D341Med (cell line): ENCODE measurements at regions not wholly inside any gene's neighbourhood (a gene's known extent, or its start where the extent isn't known, plus 50 kb on each side); places are given as distances from the start of the nearest gene placed in this dataset.
"Not testable (repeated sequence)": the region's sequence is repeated elsewhere in the genome, so short reads cannot be mapped to it uniquely, and the experiment has no call there.

Experiments used
- DNase-seq: peaks from one replicate; pipeline ENCODE4 v3.0.0; 2012; ENCODE audit warnings: low spot score

DNA sequence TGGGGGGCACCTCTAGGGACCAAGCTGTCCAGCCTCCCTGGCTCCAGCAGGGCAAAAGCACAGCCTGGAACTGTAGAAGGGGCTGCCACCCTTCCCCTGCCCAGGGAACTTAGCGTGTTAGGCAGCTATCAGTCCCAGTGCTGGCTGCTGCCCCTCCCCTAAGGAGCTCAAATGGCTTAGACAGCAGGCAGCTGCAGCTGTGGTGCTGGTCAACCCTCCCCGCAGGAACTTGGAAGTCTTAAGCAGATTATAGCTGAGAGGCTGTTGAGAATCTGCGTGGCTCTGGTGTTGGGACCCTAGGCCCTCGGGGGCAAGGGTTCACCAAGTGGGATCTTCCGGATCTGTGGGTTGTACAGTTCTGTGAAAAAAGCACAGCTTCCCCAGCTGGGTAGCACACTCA lies 536.5 kb upstream of the CDH10 start:
- peak; percentile 54 for DNase-seq

DNA sequence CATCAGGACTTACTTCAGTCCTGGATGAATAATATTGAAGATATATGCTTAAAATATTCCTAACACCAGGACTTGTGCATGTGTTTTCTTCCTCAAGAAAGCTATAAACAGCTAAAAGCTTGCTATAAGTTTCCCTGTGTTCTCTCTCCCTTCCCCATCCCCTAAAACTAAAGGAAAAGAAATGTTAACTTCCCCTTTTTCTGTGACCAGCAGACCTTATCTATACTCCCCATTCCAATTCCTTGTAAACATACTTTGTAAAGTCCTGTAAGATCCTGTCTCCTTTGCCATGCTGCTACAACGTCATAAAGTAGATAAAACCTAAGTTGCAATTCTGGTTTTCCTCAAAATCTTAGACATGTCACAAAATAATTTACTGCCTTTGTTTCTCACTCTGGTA lies 517.8 kb upstream of the CDH10 start:
- DNase-seq, result not testable (repeated sequence)

DNA sequence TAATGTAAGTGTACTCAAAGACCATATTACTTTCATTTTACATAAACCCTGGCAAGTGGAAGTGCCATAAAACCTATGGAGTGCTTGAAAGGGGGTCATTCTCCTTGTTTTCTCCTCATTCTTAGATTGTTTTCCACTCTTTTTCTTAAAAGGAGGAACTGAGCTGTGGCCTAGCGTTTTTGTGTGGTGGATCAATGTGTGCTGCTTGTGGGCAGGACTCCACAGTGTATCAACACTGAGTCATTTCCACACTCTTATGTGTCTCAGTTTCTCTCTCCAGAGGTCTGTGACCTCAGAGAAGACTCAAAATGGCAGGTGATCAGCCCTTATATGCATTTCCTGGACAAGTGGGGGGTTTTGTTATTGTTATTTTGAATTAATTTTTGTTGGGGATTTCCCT lies 516.1 kb upstream of the CDH10 start:
- no peak for DNase-seq

DNA sequence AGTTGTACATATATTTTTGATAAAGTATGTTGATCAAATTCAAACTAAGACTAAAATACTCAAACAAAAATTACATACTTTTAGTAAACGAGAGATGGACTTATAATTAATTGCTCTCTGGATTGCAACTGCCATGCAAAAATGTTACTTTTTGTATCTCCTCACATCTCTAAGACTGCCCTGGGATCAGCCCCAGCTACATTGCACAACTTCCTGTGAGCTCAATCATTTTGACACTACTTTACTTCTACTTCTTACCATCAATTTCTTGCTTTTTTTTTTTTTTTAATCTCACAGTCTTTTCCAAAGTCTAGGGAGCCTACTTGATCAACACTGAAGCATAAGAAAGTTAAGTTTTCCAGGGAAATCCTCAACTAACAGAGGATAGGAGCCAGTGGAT lies 506.0 kb upstream of the CDH10 start:
- no peak for DNase-seq

DNA sequence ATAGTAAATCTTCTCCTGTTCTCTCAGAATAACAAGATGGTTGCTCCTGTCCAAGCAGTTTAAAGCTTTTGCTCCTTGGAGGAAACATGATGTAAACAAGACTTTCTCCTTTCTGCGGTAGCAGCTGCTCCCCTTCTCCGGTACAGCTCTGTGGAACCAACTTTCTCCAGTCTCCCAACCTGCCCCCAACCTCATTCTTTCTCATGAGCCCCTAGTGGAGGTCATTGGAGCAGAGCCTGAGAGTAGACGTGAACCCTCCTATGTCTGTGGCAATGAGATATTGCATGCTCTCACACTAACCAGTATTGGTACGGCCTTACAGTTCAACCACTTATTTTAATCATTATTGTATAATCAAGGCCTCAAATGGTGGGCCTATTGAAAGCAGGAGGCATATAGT lies 483.8 kb upstream of the CDH10 start:
- no peak for DNase-seq

DNA sequence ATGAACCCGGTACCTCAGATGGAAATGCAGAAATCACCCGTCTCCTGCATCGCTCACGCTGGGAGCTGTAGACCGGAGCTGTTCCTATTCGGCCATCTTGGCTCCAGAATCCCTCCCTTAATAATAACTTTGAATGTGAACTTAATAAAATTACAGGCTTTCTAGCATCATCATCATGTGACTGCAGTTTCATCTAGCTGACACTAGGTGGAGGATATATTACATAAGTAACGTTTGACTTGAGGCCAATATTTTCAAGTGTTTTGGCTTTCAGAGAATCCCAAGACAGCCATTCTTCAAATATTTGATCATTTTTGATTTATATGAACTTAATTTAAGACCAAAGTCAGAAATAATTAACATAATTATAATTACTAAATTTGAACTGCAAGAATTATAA lies 474.9 kb upstream of the CDH10 start:
- DNase-seq, result peak; percentile 26

DNA sequence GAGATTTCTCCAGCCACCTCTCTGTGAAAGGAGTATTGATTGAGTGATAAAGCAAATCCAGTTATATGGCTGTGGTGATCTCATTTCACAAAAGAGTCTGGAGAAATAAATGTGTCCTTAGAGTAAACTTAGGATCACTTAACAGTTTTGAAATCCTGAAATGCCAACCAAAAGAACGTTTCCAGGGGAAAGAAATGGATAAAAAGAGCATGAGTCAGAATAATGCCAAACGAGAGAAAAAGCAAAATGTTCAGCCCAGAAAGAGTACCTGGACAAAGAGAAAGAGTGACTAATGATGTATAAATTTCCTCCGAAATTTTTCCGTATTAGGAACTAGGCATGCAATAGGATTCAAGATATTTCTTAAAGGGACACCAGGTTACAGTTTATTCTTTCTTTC lies 463.1 kb upstream of the CDH10 start:
- DNase-seq, result no peak

DNA sequence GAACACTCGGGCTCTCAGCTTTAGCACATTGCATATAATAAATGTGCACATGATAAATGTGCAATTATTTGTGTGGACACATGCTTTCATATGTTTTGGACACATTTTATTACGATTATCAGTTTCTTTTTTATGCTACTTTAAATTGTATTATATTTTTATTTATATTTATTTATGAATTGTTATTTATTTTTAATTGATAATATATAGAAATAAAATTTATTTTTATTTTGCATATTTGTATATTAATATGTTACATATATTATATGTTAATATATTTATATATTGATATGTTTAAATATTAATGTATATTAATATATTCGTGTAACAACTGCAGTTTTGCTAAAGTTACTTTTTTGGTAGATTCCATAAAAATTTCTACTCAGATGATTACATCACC lies 454.8 kb upstream of the CDH10 start:
- DNase-seq, result no peak

DNA sequence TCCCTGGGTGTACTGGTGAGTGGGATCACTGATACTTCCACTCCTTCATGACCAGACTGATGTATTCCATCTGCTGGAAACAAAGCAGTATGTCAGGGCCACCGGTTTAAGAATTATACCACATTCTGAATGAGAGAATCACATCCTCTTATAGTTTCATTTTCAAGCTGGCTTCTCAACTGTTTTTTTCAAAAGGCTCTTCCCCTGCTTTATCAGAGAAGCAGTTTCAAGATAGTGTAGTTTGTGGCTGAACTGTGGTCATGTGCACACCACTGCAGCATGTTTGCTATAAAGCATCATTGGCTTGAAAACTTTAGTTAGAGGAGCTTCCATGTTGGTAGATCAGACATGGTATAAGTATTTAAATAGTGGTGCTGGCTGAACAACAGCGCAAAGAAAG lies 450.5 kb upstream of the CDH10 start:
- no peak for DNase-seq

DNA sequence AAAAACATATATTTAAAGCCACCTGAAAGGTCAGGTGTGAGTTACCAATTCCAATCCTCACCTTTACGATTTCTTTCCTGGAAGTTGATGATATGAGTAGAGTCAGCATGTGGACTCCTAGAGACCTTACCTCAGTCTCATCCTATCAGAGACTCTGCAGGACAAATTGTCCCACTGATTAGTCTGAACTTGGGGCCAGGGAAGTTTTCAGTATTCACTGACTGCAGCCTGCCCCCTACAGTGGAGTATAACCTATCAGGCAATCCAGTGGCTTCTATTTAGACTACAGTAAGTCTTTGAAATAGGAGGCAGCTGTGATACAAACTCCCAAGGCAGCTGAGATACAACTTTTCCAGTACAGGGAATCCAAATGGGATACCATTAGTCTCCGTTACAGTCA lies 449.4 kb upstream of the CDH10 start:
- no peak for DNase-seq

DNA sequence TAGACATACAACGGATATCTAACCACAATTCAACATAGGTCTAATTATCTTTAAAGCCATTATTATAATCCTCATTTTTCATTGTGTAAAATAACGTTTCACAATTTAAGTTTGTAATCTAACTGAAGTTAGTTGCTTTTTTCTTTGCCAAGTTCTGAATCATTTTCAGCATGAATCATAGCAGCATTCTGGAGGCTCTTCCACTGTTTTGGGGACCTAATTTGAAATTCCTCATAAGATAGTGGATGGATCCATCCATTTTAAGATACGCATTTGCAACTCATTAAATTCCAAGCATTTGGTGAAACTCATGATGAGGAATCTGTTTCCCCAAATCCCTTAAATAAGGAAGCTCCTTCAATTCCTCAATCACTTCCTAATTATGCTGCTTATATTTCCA lies 447.1 kb upstream of the CDH10 start:
- DNase-seq, result no peak

DNA sequence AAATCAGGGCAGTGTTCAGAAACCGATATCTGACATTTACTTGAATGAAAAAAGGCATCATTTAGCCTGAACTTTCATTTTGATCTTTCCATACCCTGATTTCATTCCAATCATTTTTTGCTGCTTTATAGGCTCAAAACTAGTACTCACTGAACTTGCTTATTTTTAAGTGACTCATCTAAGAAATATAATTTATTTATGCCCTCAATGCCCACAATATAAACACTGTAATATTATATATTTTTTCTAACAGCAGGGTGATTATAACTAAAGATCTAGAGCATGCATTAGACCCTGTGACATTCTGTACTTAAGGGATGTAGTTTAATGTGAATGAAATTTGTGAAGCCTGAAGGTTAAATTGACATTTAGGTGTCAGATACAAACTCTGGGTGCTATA lies 446.1 kb upstream of the CDH10 start:
- no peak for DNase-seq

DNA sequence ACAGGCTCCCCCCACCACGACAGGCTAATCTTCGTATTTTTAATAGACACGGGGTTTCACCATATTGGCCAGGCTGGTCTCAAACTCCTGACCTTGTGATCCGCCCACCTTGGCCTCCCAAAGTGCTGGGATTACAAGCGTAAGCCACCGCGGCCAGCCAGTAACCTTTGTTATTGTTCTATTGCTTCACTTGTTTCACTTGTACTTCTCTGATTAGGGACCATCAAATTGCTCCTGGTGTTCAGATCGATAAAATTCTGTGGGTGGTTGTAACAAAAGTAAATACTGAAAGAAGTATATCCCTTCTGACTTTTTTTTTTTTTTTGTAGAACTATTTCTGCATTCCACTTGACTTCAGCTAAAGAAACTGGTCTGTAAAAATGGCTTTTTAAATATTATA lies 445.5 kb upstream of the CDH10 start:
- no peak for DNase-seq

DNA sequence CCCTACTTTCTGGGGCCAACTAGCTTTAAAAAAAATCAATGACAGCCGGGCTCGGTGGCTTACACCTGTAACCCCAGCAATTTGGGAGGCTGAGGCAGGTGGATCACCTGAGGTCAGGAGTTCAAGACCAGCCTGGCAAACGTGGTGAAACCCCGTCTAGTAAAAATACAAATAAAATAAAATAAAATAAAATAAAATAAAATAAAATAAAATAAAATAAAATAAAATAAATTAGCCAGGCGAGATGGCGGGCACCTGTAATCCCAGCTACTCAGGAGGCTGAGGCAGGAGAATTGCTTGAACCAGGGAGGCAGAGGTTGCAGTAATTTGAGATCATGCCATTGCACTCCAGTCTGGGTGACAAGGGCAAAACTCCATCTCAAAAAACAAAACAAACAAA lies 443.9 kb upstream of the CDH10 start:
- not testable (repeated sequence) for DNase-seq

DNA sequence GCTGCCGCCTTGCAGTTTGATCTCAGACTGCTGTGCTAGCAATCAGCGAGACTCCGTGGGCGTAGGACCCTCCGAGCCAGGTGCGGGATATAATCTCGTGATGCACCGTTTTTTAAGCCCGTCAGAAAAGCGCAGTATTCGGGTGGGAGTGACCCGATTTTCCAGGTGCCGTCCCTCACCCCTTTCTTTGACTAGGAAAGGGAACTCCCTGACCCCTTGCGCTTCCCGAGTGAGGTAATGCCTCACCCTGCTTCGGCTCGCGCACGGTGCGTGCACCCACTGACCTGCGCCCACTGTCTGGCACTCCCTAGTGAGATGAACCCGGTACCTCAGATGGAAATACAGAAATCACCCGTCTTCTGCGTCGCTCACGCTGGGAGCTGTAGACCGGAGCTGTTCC lies 438.5 kb upstream of the CDH10 start:
- DNase-seq, result not testable (repeated sequence)

DNA sequence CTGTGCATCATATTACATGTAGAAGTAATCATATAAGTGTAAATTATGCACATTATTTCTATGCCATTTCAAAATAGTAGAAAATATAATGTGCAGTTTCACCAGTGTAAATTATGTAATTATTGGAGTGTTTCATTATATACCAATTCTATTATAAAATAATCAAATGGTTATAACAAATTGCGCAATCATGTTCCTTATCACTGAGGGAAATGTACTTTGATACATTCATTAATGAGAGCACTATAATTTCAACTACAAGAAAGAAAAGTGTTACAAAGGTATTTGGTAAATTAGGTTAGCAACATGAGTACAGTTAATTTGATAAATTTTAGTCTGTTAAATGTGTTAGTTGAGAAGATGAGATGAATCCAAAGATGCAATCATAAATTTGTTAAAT lies 421.5 kb upstream of the CDH10 start:
- DNase-seq, result no peak

DNA sequence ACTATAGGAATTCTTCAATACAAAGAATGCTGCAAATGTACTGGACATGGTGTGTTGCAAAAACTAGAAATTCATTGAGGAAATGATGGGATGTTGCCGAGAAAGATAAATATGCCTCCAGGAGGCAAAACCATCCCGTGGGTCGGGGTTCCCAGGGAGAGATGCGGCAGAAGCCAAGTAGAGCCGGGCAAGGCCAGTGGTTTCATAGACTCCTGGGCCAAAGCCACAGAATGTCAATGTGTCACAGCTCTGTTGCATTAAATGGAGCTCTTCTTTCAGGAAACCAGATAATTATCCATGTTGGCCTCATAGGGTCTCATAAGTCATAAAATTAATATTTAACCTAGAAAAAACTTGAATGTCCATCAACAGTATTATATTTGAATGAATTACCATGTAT lies 419.5 kb upstream of the CDH10 start:
- no peak for DNase-seq

DNA sequence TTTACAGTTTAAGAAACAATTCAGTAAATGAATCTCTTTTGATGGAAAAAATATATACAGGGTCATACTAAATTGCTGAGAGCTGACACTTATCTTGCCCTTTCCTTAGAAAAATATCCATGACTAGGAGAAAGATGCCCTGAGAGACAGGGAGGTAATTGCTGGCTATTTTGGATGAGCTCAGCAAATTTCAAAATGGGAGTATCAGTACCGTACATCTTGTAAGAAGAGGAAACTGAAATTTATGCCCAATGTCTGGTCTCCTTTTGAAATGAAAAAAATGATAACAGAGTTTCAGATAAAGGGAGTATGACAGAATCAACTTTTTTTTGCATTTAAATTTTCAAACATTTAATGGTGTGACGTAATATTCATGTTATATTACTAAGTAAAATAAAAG lies 415.8 kb upstream of the CDH10 start:
- DNase-seq, result no peak

DNA sequence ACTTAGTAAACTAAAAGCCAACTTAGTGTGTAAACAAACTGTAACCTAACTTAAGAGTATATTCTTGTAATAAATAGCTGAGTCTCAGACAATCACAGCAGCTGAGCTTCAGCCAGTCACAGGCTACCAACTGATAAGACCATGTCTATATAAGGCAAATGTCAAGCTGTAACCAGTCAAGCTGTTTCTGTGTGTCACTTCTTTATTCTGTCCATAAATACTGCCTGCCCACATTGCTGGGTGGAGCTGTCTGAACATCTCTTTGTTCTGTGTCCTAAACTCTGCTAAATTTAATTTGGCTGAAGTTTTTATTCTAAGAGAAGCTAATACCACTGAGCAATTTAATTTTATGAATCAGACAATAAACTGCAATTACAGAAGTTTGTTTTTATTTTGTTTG lies 412.1 kb upstream of the CDH10 start:
- DNase-seq, result no peak

DNA sequence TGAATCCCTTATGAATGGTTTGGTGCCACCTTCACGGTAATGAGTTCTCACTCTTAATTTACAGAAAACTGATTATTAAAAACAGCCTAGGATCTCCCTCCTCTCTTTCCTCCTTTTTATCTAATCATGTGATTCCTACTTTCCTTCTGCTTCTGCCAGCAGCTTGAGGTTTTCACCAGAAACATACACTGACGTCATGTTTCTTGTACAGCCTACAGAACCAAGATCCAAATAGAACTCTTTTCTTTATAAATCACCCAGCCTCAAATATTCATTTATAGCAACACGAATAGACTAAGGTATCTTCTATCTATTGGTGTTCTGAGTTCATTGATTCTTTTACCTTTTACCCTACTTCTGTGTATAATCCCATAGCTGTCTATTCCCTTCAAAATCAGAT lies 388.9 kb upstream of the CDH10 start:
- no peak for DNase-seq

DNA sequence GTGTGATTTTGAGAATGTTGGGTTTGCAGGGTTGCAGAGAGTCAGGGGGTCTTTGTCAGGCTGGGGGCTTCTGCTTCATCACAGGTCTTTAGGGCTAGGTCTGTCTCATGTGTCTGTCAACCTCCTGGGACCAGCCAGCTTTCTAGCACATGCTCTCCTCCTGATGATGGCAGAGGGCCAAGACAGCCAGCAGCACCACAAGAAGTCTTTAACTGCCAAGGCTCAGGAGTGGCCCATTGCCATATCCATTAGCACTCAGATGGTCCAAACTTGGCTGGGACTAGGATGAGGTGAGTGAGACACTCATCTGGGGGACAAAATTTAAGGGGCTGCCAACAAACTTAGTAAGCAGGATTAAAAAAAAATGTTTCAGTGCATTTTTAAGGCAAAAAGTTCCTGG lies 384.2 kb upstream of the CDH10 start:
- peak; percentile 25 for DNase-seq

DNA sequence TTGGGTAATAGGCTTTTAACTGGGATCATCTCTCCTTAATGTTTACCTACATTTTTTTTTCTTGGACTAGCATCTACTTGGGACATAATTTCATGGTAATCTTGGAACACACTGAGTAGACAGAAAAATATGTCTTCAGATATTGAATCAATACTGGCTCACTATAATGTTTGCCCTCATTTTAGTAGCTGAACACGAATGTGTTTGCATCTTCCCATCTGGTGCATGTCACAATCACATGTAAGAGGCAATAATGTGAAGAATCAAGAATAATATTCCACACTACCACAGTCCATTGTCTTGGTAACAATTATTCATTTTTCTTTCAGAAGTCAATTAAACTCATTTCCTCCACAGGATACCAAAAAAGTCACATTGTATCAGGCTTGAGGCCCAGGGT lies 382.7 kb upstream of the CDH10 start:
- no peak for DNase-seq

DNA sequence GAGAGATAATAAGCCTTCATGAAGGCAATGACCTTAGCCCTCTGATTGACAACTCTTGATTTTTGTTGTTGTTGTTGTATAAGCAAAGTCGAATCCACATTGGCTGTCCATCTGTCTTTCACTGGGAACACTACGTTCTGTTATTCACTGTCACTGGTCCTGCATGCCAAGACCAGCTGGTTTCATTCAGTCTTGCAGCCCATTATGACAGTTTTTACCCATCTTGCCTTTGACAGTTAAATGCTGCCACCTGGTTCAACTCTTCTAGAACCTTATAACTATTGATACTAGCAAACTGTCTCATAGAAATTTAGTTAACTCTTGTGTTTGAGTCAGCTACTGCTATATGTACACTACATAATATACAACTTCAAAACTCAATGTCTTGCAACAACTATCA lies 382.3 kb upstream of the CDH10 start:
- DNase-seq, result no peak

DNA sequence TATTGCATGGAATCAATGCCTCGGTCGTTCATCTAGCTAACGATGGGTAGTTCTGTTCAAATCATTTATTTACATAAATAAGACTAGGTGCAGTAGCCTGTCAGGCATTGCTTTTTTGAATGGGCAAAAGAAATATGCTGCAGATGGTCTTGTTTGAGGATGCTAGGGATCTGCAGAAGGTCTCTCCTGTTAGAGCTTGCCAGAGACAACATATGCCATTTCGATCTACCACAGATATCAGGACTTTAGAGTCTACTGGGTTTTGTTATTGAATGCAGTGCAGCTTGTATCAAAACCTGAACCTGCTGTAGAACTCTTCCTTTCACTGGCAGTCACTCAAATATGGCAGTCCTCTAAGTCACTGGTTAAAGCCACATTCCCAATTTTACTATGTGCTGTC lies 381.1 kb upstream of the CDH10 start:
- DNase-seq, result no peak

DNA sequence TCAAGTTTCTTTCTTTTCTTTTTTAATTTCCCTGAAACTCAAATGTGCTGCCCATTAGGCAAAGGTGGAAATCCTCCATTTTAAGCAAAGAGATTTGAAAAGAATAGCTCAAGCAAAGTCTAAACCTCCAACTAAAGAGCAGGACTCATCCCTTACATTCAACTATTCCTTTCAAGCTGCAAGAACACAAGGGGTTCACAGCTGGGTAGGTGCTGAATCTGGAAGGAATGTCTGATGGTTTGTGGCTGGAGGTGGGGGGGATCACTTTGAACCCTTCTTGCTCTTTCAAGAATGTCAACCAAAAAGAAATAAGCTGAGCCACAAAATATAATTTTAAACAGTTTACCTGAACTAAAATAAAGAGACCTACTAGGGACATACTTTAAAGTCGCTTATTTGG lies 375.7 kb upstream of the CDH10 start:
- DNase-seq, result no peak

DNA sequence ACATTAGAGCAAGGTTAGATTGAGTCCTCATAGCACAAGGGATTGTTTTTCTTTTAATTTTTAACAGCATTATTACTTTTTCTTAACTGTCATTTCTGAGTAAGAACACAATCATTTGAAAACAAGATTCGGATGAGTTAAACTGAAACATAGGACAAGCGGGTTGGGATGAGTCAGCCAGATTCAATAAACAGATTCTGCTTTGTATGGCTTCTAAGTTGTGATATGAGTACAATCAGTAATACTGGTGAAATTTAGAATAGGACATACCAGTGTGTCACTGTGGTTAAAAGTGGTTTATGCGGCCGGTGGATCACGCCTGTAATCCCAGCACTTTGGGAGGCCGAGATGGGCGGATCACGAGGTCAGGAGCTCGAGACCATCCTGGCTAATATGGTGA lies 364.3 kb upstream of the CDH10 start:
- no peak for DNase-seq
